Nephron (organoid): ENCODE measurements at regions not wholly inside any gene's neighbourhood (a gene's known extent, or its start where the extent isn't known, plus 50 kb on each side); places are given as distances from the start of the nearest gene placed in this dataset.

Source experiments
- H3K27ac Mint-ChIP-seq, 3 experiments: 2 replicates each; pipeline ENCODE4 v1.8.0; 2020; ENCODE audit warnings: mixed read lengths in 3 of 3, mild to moderate bottlenecking in 2 of 3, moderate library complexity in 1 of 3
- H3K27me3 Mint-ChIP-seq: 2 replicates; pipeline ENCODE4 v1.8.0; 2021; ENCODE audit warnings: low read depth, mild to moderate bottlenecking, moderate library complexity, mixed read lengths
- H3K36me3 Mint-ChIP-seq: 2 replicates; pipeline ENCODE4 v1.8.0; 2020; ENCODE audit warnings: low read depth, mixed read lengths
- H3K4me1 Mint-ChIP-seq: 2 replicates; pipeline ENCODE4 v1.8.0; 2020; ENCODE audit warnings: mixed read lengths
- H3K4me3 Mint-ChIP-seq, 3 experiments: 2 replicates each; pipeline ENCODE4 v1.8.0; 2020; ENCODE audit warnings: mild to moderate bottlenecking in 3 of 3, mixed read lengths in 3 of 3, moderate library complexity in 2 of 3
- H3K9me3 Mint-ChIP-seq: 2 replicates; pipeline ENCODE4 v1.8.0; 2020; ENCODE audit warnings: mixed read lengths
- CTCF ChIP-seq, 3 experiments: fragments of 200-600 bp; sonication (generic); IDR thresholded peaks; one replicate each; pipeline ENCODE4 v1.5.0; 2021; ENCODE audit warnings: antibody characterized with exemption in 3 of 3; ENCODE audit not compliant: unreplicated experiment in 3 of 3

GRCh38 chr13:42681326-42682100, 99.9 kb upstream of the FAM216B start:
- H3K27me3 Mint-ChIP-seq, result peaks cover 3% of the 10 kb centered on the region
- no peak overlapping the region for H3K4me3 Mint-ChIP-seq
- peaks cover 5% of the 10 kb centered on the region for H3K4me1 Mint-ChIP-seq
- TF ChIP-seq CTCF (IDR thresholded peaks at IDR 0.05; ENCODE audit: unreplicated experiment in 3 of 3), result no peak
- H3K27ac Mint-ChIP-seq, result no peak overlapping the region
- H3K36me3 Mint-ChIP-seq, result no peaks in the 10 kb centered on the region
- no peaks in the 10 kb centered on the region for H3K9me3 Mint-ChIP-seq

GRCh38 chr13:42684226-42684625, 97.2 kb upstream of the FAM216B start:
- Mint-ChIP-seq H3K36me3 (no peaks in the 10 kb centered on the region), H3K27me3 (peaks cover 3% of the 10 kb centered on the region), H3K27ac (no peak overlapping the region), H3K9me3 (peaks cover 4% of the 10 kb centered on the region), H3K4me1 (peaks cover 8% of the 10 kb centered on the region), H3K4me3 (no peak overlapping the region)
- no peak for TF ChIP-seq CTCF (IDR thresholded peaks at IDR 0.05; ENCODE audit: unreplicated experiment in 3 of 3)

- Mint-ChIP-seq H3K36me3 (no peaks in the 10 kb centered on the region), H3K4me3 (no peak overlapping the region), H3K27me3 (peaks cover 3% of the 10 kb centered on the region), H3K27ac (no peak overlapping the region), H3K9me3 (peaks cover 7% of the 10 kb centered on the region), H3K4me1 (peaks cover 10% of the 10 kb centered on the region)
- TF ChIP-seq CTCF (IDR thresholded peaks at IDR 0.05; ENCODE audit: unreplicated experiment in 3 of 3), result no peak
Measured at GRCh38 chr13:42685751-42686150, 95.6 kb upstream of the FAM216B start.

GRCh38 chr13:42686165-42686564, 95.2 kb upstream of the FAM216B start:
- peaks cover 3% of the 10 kb centered on the region for H3K27me3 Mint-ChIP-seq
- H3K4me3 Mint-ChIP-seq, result no peak overlapping the region
- H3K27ac Mint-ChIP-seq, result no peak overlapping the region
- no peaks in the 10 kb centered on the region for H3K36me3 Mint-ChIP-seq
- H3K9me3 Mint-ChIP-seq, result peaks cover 7% of the 10 kb centered on the region
- H3K4me1 Mint-ChIP-seq, result peaks cover 10% of the 10 kb centered on the region
- no peak for TF ChIP-seq CTCF (IDR thresholded peaks at IDR 0.05; ENCODE audit: unreplicated experiment in 3 of 3)

GRCh38 chr13:42688821-42689220, 92.6 kb upstream of the FAM216B start:
- Mint-ChIP-seq H3K4me3 (no peak overlapping the region), H3K27ac (no peak overlapping the region), H3K4me1 (peaks cover 5% of the 10 kb centered on the region), H3K36me3 (no peaks in the 10 kb centered on the region), H3K27me3 (no peaks in the 10 kb centered on the region), H3K9me3 (peaks cover 21% of the 10 kb centered on the region)
- TF ChIP-seq CTCF (IDR thresholded peaks at IDR 0.05; ENCODE audit: unreplicated experiment in 3 of 3), result no peak

GRCh38 chr13:42696191-42696590, 85.2 kb upstream of the FAM216B start:
- TF ChIP-seq CTCF (IDR thresholded peaks at IDR 0.05; ENCODE audit: unreplicated experiment in 3 of 3), result no peak
- Mint-ChIP-seq H3K36me3 (no peaks in the 10 kb centered on the region), H3K4me1 (peaks cover under 1% of the 10 kb centered on the region), H3K27me3 (no peaks in the 10 kb centered on the region), H3K27ac (no peak overlapping the region), H3K9me3 (peaks cover 14% of the 10 kb centered on the region), H3K4me3 (no peak overlapping the region)
